ENCODE measurements at regions not wholly inside any gene's neighbourhood (a gene's known extent, or its start where the extent isn't known, plus 50 kb on each side); places are given as distances from the start of the nearest gene placed in this dataset.

- TF ChIP-seq, protein P1, sequence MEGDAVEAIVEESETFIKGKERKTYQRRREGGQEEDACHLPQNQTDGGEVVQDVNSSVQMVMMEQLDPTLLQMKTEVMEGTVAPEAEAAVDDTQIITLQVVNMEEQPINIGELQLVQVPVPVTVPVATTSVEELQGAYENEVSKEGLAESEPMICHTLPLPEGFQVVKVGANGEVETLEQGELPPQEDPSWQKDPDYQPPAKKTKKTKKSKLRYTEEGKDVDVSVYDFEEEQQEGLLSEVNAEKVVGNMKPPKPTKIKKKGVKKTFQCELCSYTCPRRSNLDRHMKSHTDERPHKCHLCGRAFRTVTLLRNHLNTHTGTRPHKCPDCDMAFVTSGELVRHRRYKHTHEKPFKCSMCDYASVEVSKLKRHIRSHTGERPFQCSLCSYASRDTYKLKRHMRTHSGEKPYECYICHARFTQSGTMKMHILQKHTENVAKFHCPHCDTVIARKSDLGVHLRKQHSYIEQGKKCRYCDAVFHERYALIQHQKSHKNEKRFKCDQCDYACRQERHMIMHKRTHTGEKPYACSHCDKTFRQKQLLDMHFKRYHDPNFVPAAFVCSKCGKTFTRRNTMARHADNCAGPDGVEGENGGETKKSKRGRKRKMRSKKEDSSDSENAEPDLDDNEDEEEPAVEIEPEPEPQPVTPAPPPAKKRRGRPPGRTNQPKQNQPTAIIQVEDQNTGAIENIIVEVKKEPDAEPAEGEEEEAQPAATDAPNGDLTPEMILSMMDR (conservative IDR thresholded peaks at IDR 0.05): no peak
- TF ChIP-seq EZH2 (IDR thresholded peaks at IDR 0.05; ENCODE audit: low read depth): no peak
Measured at GRCh38 chr6:8177721-8178120, 75.4 kb upstream of the EEF1E1 start.
